ENCODE measurements at regions not wholly inside any gene's neighbourhood (a gene's known extent, or its start where the extent isn't known, plus 50 kb on each side); places are given as distances from the start of the nearest gene placed in this dataset.

GRCh38 chr18:55953326-55953725, 365.3 kb upstream of the TCF4 start:
- TF ChIP-seq POLR2A (IDR thresholded peaks at IDR 0.05) (no peak), CTCF (IDR thresholded peaks at IDR 0.05) (no peak)
